Heart right ventricle (tissue), 16 donors: ENCODE measurements at regions not wholly inside any gene's neighbourhood (a gene's known extent, or its start where the extent isn't known, plus 50 kb on each side); places are given as distances from the start of the nearest gene placed in this dataset.

Experiments used
- ATAC-seq, 8 donors: fragments of 200-7000 bp; cut with Tn5 transposase; one replicate each; pipeline ENCODE4 v1.9.1; 2020; ENCODE audit warnings: mild to moderate bottlenecking in 8 of 8, moderate library complexity in 8 of 8, moderate number of reproducible peaks in 1 of 8
- DNase-seq, 2 donors: peaks; one replicate each; pipeline ENCODE4 v3.0.0-alpha.2; 2020
- H3K27ac ChIP-seq, 10 donors: fragments of 200-600 bp; sonication (generic) in 2 of 10; one replicate each; pipeline versions ENCODE4 v1.5.0 to v1.8.0; 2020 to 2022; ENCODE audit warnings: mild to moderate bottlenecking in 3 of 10
- H3K27me3 ChIP-seq, 7 donors: fragments of 200-600 bp; one replicate each; pipeline ENCODE4 v1.8.0; 2021 to 2022; ENCODE audit warnings: mild to moderate bottlenecking in 2 of 7
- H3K36me3 ChIP-seq, 9 donors: fragments of 200-600 bp; sonication (generic) in 1 of 9; one replicate each; pipeline versions ENCODE4 v1.5.0 to v1.8.0; 2020 to 2022; ENCODE audit warnings: mild to moderate bottlenecking in 2 of 9
- H3K4me1 ChIP-seq, 9 donors: fragments of 200-600 bp; sonication (generic) in 1 of 9; one replicate each; pipeline versions ENCODE4 v1.5.0 to v1.8.0; 2020 to 2022; ENCODE audit warnings: mild to moderate bottlenecking in 4 of 9
- H3K4me3 ChIP-seq, 10 donors: fragments of 200-600 bp; sonication (generic) in 2 of 10; one replicate each; pipeline versions ENCODE4 v1.5.0 to v1.8.0; 2020 to 2022; ENCODE audit warnings: mild to moderate bottlenecking in 7 of 10, moderate library complexity in 2 of 10
- H3K9me3 ChIP-seq, 11 donors: fragments of 200-600 bp in 10 of 11; sonication (generic) in 2 of 11; one replicate each; pipeline versions ENCODE4 v1.5.0 to v1.8.0; 2013 to 2022; ENCODE audit warnings: mild to moderate bottlenecking in 2 of 11, control low read depth in 1 of 11, moderate library complexity in 1 of 11
- CTCF ChIP-seq, 9 donors: fragments of 200-600 bp; sonication (generic) in 2 of 9; IDR thresholded peaks; one replicate each; pipeline versions ENCODE4 v1.5.0 to v1.8.0; 2021 to 2022; ENCODE audit warnings: antibody characterized with exemption in 9 of 9, mild to moderate bottlenecking in 5 of 9, moderate library complexity in 1 of 9
- WGBS, 2 donors: extraction: QIAGEN DNeasy Blood & Tissue Kit; methylation state at CpG; one replicate each; pipeline ENCODE4 v1.1.7; 2013; ENCODE audit warnings: inconsistent platforms in 1 of 2; 5-methylcytosine and 5-hydroxymethylcytosine counted together
- intact Hi-C, 10 donors: fragments of 100-400 bp; cut with DNase I; formaldehyde crosslinking; loops; one replicate each; pipeline versions ENCODE4 v1.11.1 to v1.14.2; 2022
- donor health status: Arrhythmogenic right ventricular cardiomyopathy.
- donor health status: ischemic (EF 13 %, LVEDD 7.1; RV severe dilation, severe dysfunction).
- donor health status: healthy with polysubstance abuse.
- donor health status: DM: no; HTN: yes; CAD: no.
- donor health status: DM: no; HTN: no; CAD: no.
- donor health status: ischemic (EF 25% LVEDD 6.9; RV normal size, moderate dysfunction).
- donor health status: ischemic (EF 25% LVEDD 5.7; RV mildly dilated, moderate dysfunction).
- donor health status: healthy.
- donor health status: DM: yes; HTN: yes; CAD: no.
- donor health status: Ischemic cardiomyopathy.
- donor health status: ischemic (EF 35%, LVEDD 5.7; RV mildly dilated, moderate dysfunction).
- donor health status: nonischemic (EF 11% LVEDD 7.7; RV severe dilation, severe dysfunction).
- donor health status: DM: yes; HTN: yes; CAD: no.
- donor health status: PGD.
- donor health status: ischemic (EF 29% LVEDD 5.4; RV normal size, mild dysfunction).
- donor health status: nonischemic (EF 23%, LVEDD 6.1; RV moderate dilation, normal function).

GRCh38 chr14:34014936-34015335, 64.1 kb upstream of the EGLN3 start:
- intact Hi-C loops = no loop called here
- no peak for TF ChIP-seq CTCF (IDR thresholded peaks at IDR 0.05)

GRCh38 chr14:34013721-34014060, 62.8 kb upstream of the EGLN3 start:
- no peak for TF ChIP-seq CTCF (IDR thresholded peaks at IDR 0.05)
- no peak for ATAC-seq
- DNase-seq = no peak
- peaks cover 0 to 4% (median 0%) of the 10 kb centered on the region in 11 donors for H3K9me3 ChIP-seq
- H3K4me3 ChIP-seq = peak overlapping the region in 1 of 10 donors; percentile 2
- peak overlapping the region in 1 of 10 donors; percentile 72 for H3K27ac ChIP-seq
- no peaks in the 10 kb centered on the region for H3K36me3 ChIP-seq
- 74 to 75% methylated on average over 4 of the region's 4 CpGs for WGBS, 2 donors
- H3K4me1 ChIP-seq = peaks cover 0 to 9% (median 0%) of the 10 kb centered on the region in 9 donors
- H3K27me3 ChIP-seq = no peaks in the 10 kb centered on the region
- intact Hi-C loops = no loop called here

More at GRCh38 chr14:34014936-34015335, 64.1 kb upstream of the EGLN3 start:
- Histone ChIP-seq H3K4me1 (peaks cover 0 to 20% (median 0%) of the 10 kb centered on the region in 9 donors), H3K4me3 (no peak overlapping the region), H3K27me3 (no peaks in the 10 kb centered on the region), H3K36me3 (no peaks in the 10 kb centered on the region), H3K27ac (no peak overlapping the region), H3K9me3 (no peaks in the 10 kb centered on the region)
- no peak for ATAC-seq
- DNase-seq = no peak
- WGBS, 2 donors = 87 to 91% methylated on average over 3 of the region's 3 CpGs

GRCh38 chr14:34012978-34013720, 62.3 kb upstream of the EGLN3 start:
- DNase-seq (no peak), ATAC-seq (peak in 4 of 8 donors; percentile 26 to 42 (median 32))
- TF ChIP-seq CTCF (IDR thresholded peaks at IDR 0.05) = no peak
- intact Hi-C loops = no loop called here
- WGBS, 2 donors = 65 to 68% methylated on average over 9 of the region's 9 CpGs
- H3K4me3 ChIP-seq = no peak overlapping the region
- H3K9me3 ChIP-seq = peaks cover 0 to 4% (median 0%) of the 10 kb centered on the region in 11 donors
- no peaks in the 10 kb centered on the region for H3K36me3 ChIP-seq
- H3K4me1 ChIP-seq = peaks cover 0 to 9% (median 0%) of the 10 kb centered on the region in 9 donors
- H3K27ac ChIP-seq = peak overlapping the region in 1 of 10 donors; percentile 72
- H3K27me3 ChIP-seq = no peaks in the 10 kb centered on the region

DNA sequence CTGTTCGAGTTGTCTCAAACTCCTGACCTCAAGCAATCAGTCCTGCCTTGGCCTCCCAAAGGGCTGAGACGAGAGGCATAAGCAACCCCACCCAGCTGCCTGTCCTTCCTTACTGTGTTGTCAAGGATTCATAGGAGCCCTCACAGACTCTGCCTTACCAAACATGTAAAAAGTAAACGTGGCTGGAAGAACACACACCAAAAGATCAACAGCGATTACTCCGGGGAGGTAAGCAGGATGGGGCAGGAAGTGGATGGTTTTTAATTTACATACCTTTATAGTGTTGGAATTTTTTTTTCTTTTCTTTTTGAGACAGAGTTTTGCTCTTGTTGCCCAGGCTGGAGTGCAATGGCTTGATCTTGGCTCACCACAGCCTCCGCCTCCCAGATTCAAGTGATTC, 61.5 kb upstream of the EGLN3 start:
- H3K4me3 ChIP-seq = no peak overlapping the region
- ATAC-seq (no peak), DNase-seq (no peak)
- peaks cover 0 to 9% (median 0%) of the 10 kb centered on the region in 9 donors for H3K4me1 ChIP-seq
- H3K36me3 ChIP-seq = no peaks in the 10 kb centered on the region
- 82 to 88% methylated on average over 6 of the region's 6 CpGs for WGBS, 2 donors
- H3K27me3 ChIP-seq = no peaks in the 10 kb centered on the region
- H3K9me3 ChIP-seq = peaks cover 0 to 4% (median 0%) of the 10 kb centered on the region in 11 donors
- intact Hi-C loops = no loop called here
- TF ChIP-seq CTCF (IDR thresholded peaks at IDR 0.05) = no peak
- peak overlapping the region in 1 of 10 donors; percentile 67 for H3K27ac ChIP-seq
